SK-N-SH (cell line): ENCODE measurements at regions not wholly inside any gene's neighbourhood (a gene's known extent, or its start where the extent isn't known, plus 50 kb on each side); places are given as distances from the start of the nearest gene placed in this dataset.
"Not testable (repeated sequence)": the region's sequence is repeated elsewhere in the genome, so short reads cannot be mapped to it uniquely, and the experiment has no call there.

Experiments used
- CTCF ChIP-seq: fragments of 200-600 bp; sonication (generic); IDR thresholded peaks from 2 replicates; pipeline ENCODE4 v1.6.1; 2017; ENCODE audit warnings: antibody characterized with exemption, mild to moderate bottlenecking, moderate library complexity
- ZBTB33 ChIP-seq: IDR thresholded peaks from 2 replicates; pipeline ENCODE4 v1.4.0; 2012; ENCODE audit warnings: low read depth, borderline replicate concordance
- TF ChIP-seq, protein P1 (sequence below): fragments of 150-350 bp; IDR thresholded peaks from 2 replicates; pipeline ENCODE4 v1.6.1; 2017; ENCODE audit warnings: antibody characterized with exemption, low read length, low read depth, borderline replicate concordance

DNA sequence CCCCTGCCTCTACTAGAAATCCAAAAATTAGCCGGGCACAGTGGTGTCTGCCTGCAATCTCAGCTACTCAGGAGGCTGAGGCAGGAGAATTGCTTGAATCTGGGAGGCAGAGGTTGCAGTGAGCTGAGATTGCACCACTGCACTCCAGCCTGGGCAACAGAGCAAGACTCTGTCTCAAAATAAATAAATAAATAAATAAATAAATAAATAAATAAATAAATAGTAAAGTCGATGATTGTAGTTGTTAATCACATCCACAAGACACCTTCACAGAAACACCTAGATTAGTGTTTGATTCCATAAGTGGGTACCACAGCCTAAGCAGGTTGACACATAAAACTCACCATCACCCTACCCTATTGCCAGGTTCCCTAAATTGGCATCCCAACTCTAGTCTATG is 1199.0 kb downstream of the TYW1 start:
- TF ChIP-seq CTCF, ZBTB33: not testable (repeated sequence)
- TF ChIP-seq, protein P1, sequence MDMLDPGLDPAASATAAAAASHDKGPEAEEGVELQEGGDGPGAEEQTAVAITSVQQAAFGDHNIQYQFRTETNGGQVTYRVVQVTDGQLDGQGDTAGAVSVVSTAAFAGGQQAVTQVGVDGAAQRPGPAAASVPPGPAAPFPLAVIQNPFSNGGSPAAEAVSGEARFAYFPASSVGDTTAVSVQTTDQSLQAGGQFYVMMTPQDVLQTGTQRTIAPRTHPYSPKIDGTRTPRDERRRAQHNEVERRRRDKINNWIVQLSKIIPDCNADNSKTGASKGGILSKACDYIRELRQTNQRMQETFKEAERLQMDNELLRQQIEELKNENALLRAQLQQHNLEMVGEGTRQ, result not testable (repeated sequence)
